Right atrium auricular region (tissue), 2 donors: ENCODE measurements at regions not wholly inside any gene's neighbourhood (a gene's known extent, or its start where the extent isn't known, plus 50 kb on each side); places are given as distances from the start of the nearest gene placed in this dataset.
"Not testable (repeated sequence)": the region's sequence is repeated elsewhere in the genome, so short reads cannot be mapped to it uniquely, and the experiment has no call there.

ENCODE experiments used
- DNase-seq: peaks from one replicate; pipeline ENCODE4 v3.0.0-alpha.2; 2019; ENCODE audit warnings: low spot score
- H3K27ac ChIP-seq, 2 donors: fragments of 200-600 bp; sonication (generic); 1 replicate in 1 of 2; 2 replicates in 1 of 2; pipeline ENCODE4 v1.5.1; 2016 to 2019
- H3K27me3 ChIP-seq, 2 donors: fragments of 200-600 bp; sonication (generic); one replicate each; pipeline versions ENCODE4 v1.5.1 to v1.6.0; 2017 to 2019
- H3K36me3 ChIP-seq: fragments of 200-600 bp; sonication (generic); one replicate; pipeline ENCODE4 v1.5.1; 2016
- H3K4me1 ChIP-seq, 2 donors: fragments of 200-600 bp; sonication (generic); one replicate each; pipeline versions ENCODE4 v1.5.1 to v1.6.0; 2017 to 2019
- H3K4me3 ChIP-seq, 2 donors: fragments of 200-600 bp; sonication (generic); 1 replicate in 1 of 2; 2 replicates in 1 of 2; pipeline ENCODE4 v1.5.1; 2017 to 2019; ENCODE audit warnings: mild to moderate bottlenecking in 1 of 2, moderate library complexity in 1 of 2
- H3K9me3 ChIP-seq, 2 donors: fragments of 200-600 bp; sonication (generic); one replicate each; pipeline ENCODE4 v1.5.1; 2019
- CTCF ChIP-seq, 2 donors: fragments of 200-600 bp; sonication (generic); IDR thresholded peaks; one replicate each; pipeline ENCODE4 v1.5.1; 2019; ENCODE audit warnings: antibody characterized with exemption in 2 of 2

GRCh38 chr7:19362099-19362498 is 216.9 kb upstream of the FERD3L start:
- Histone ChIP-seq H3K27ac (no peak overlapping the region), H3K36me3 (no peaks in the 10 kb centered on the region), H3K4me1 (no peaks in the 10 kb centered on the region), H3K4me3 (no peak overlapping the region), H3K9me3 (no peaks in the 10 kb centered on the region), H3K27me3 (no peaks in the 10 kb centered on the region)
- TF ChIP-seq CTCF (IDR thresholded peaks at IDR 0.05), result no peak
- DNase-seq, result no peak

- Histone ChIP-seq H3K9me3 (no peaks in the 10 kb centered on the region), H3K4me3 (no peak overlapping the region), H3K27me3 (no peaks in the 10 kb centered on the region), H3K36me3 (no peaks in the 10 kb centered on the region), H3K4me1 (no peaks in the 10 kb centered on the region), H3K27ac (no peak overlapping the region)
- DNase-seq, result no peak
- TF ChIP-seq CTCF (IDR thresholded peaks at IDR 0.05), result no peak
Measured at GRCh38 chr7:19353180-19353579, 208.0 kb upstream of the FERD3L start.

GRCh38 chr7:19352305-19352695 is 207.1 kb upstream of the FERD3L start:
- Histone ChIP-seq H3K4me3 (no peak overlapping the region), H3K4me1 (no peaks in the 10 kb centered on the region), H3K27ac (no peak overlapping the region), H3K36me3 (no peaks in the 10 kb centered on the region), H3K9me3 (no peaks in the 10 kb centered on the region), H3K27me3 (no peaks in the 10 kb centered on the region)
- no peak for DNase-seq
- no peak for TF ChIP-seq CTCF (IDR thresholded peaks at IDR 0.05)

GRCh38 chr7:19351341-19352304 is 206.4 kb upstream of the FERD3L start:
- no peak overlapping the region for H3K4me3 ChIP-seq
- no peaks in the 10 kb centered on the region for H3K27me3 ChIP-seq
- H3K9me3 ChIP-seq, result no peaks in the 10 kb centered on the region
- H3K4me1 ChIP-seq, result no peaks in the 10 kb centered on the region
- H3K27ac ChIP-seq, result no peak overlapping the region
- no peak for DNase-seq
- no peak for TF ChIP-seq CTCF (IDR thresholded peaks at IDR 0.05)
- no peaks in the 10 kb centered on the region for H3K36me3 ChIP-seq

GRCh38 chr7:19339512-19339911 is 194.3 kb upstream of the FERD3L start:
- no peaks in the 10 kb centered on the region for H3K27me3 ChIP-seq
- H3K9me3 ChIP-seq, result peaks cover 0 to 6% of the 10 kb centered on the region in 2 donors
- no peaks in the 10 kb centered on the region for H3K36me3 ChIP-seq
- no peak for DNase-seq
- no peak overlapping the region for H3K27ac ChIP-seq
- H3K4me1 ChIP-seq, result no peaks in the 10 kb centered on the region
- H3K4me3 ChIP-seq, result no peak overlapping the region
- no peak for TF ChIP-seq CTCF (IDR thresholded peaks at IDR 0.05)

GRCh38 chr7:19338512-19338911 is 193.3 kb upstream of the FERD3L start:
- not testable (repeated sequence) for H3K4me1 ChIP-seq, H3K36me3 ChIP-seq, H3K27me3 ChIP-seq, H3K4me3 ChIP-seq, DNase-seq, H3K9me3 ChIP-seq, H3K27ac ChIP-seq
